GM18870 (cell line): ENCODE measurements at regions not wholly inside any gene's neighbourhood (a gene's known extent, or its start where the extent isn't known, plus 50 kb on each side); places are given as distances from the start of the nearest gene placed in this dataset.
"Not testable (repeated sequence)": the region's sequence is repeated elsewhere in the genome, so short reads cannot be mapped to it uniquely, and the experiment has no call there.

ENCODE experiments used
- ATAC-seq: cut with Tn5 transposase; IDR thresholded peaks from one replicate; pipeline ENCODE4 v1.9.1; 2021; ENCODE audit warnings: moderate library complexity; ENCODE audit not compliant: unreplicated experiment

DNA sequence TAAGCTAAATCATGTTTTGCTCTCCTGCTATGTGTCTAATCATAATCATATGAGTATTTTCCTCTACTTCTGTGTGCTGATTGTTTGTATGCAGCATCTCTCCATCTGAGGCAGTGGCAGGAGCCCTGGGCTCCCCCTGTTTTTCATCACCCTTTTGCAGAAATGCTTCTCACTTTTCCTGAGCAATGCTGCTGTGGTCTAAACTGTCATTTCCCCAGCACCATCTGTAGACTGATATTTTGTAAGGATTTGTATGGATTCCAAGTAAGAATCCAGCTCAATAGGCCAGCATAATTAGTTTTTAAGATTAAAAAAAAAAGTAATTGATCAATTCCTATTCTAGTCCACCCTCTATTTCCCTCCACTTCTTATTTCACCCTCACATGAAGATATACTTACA lies 257.0 kb upstream of the CPHXL start:
- no peak for ATAC-seq

DNA sequence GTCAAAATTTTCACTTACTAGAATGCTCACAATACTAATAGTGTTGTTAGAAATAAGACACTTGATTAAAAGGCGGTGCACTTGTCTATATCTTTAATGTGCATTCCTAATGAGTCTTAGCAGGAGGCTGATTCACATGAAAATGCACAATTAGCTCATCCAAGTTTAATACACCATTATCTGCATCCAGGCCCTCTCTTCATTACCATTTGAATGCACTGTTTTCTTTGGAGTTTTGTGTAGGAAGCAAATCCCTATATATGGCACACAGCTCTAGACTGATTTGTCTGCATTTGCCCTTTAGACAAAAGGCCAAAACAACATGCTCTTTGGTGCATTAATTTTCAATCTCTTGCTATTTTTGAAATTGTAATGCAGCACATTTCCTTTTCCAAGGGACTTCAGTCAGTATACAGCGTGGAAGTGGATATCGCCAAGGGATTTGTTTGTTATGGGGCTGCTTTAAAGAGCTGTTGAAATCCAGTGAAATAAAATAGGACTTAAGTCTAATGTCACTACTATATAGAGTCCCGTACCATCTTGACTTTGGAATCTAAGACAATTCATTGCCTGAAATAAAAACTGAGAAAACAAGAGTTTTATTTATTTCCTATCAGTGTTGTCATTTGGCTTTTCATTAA lies 257.6 kb upstream of the CPHXL start:
- no peak for ATAC-seq

DNA sequence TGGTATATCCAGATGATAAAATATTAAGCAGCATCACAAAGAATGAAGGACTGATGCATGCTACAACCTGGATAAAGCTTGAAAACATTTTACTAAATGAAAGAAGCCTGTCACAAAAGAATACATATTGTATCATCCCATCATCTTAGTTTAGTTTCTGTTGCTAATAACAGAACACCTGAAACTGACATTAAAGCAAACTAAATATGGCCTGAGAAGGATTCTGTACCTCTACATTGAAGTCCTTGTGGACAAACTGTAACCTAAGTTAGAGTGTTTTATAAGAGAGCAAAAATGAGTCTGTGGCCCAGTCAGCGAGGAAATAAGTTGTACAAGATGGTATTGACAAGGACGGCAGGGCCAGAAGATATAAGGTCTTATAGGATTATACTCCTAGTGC lies 261.0 kb upstream of the CPHXL start:
- no peak for ATAC-seq

DNA sequence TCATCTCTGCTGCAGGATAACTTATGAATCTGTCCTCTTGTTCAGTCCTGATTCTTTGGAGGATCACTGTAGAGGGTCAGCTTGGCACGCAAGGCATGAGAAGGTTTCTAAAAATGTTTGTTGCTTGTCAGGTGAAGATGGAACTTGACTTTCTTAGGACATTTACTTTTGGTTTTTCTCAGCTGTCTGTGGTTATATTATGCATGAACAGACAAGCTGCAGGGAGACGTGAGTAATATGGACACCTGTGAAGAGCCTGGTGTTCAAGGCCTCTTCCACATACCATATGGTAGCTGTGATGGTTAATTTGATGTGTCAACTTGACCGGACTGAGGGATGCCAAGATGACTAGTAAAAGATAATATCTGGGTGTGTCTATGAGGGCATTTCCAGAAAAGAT lies 270.2 kb upstream of the CPHXL start:
- ATAC-seq, result no peak

DNA sequence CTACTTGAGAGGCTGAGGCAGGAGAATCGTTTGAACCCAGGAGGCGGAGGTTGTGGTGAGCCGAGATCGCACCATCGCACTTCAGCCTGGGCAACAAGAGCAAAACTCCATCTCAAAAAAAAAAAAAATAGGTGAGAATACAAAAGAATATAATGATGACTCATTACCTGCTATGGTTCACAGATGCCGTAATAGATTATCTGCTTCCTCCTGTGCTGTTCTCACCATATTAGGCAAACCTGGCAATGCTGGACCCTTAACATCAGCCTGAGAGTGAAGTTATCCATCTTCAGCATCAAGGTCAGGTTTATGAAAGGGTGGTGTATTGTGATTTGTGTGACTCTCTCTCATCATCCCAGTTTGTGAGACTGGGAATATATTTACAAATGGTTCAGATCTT lies 271.3 kb upstream of the CPHXL start:
- ATAC-seq, result no peak

DNA sequence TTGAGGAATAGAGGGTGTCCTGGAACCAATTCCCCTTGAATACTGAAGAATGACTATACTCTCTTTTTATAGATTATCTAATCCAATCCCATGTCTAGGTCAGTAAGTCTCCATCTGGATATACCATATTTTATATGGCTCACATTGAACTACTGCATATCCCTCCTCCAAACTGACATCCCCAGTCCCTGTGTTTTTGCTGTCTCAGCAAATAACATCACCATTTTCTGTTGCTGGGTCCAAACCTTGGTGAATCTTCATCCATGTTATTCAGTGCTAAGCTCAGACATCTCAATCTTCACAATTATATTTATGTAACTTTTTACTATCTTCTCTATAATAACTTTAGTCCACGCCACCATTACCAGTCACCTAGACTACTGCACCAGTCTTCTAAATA lies 269.6 kb upstream of the CNTNAP4 start:
- ATAC-seq, result no peak

DNA sequence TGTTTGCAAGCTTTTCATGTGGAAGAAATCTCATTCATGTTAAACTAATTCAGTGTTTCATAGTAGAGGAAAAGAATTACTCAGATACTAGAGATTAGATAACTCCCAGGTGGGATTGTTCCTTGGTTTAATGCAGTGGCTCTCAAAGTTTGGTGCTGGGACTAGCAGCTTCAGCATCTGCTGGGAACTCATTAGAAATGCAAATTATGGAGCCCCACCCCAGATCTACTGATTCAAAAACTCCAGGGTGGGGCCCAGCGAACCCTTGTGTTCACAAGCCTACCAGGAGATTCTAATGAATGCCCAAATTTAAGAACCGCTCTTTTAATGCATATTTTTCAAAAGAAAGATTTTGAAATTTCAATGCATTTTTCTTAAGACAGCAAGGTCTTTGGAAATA lies 253.4 kb upstream of the CNTNAP4 start:
- ATAC-seq, result no peak

DNA sequence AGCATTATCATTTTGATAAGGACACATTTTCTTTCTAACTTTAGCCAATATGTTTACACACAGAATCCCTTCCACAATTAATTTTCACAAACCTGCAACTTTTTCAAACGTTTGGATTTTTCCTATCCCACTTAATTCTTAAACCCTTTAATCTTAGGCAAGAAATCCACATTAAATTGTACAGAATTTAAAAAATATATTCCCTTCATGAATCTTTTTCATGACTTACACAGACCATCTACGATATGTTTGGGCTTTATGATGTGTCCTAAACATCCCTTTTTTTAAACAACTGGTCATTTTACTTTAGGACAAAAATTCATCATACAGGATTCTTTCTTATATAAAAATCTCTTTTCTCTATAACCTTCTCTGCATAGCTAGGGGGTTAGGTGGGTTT lies 241.5 kb upstream of the CNTNAP4 start:
- no peak for ATAC-seq

DNA sequence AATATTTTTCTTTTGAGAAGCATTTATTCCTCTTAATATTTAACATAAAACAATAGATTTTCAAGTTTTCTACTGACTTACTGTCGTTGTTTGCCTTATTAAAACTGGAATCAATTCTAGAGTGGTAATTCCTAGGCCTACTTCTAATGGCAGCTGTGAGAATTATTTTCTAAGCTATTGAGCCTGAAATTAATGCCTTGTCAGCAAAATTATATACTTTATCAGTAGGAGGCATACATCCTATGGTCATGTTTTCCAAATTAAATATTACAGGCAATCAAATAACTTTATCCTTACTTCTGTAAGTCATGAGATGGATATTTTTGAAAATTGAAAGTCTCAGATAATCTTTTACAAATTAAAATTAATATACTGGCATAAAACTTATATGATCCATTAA lies 239.1 kb upstream of the CNTNAP4 start:
- ATAC-seq, result no peak

DNA sequence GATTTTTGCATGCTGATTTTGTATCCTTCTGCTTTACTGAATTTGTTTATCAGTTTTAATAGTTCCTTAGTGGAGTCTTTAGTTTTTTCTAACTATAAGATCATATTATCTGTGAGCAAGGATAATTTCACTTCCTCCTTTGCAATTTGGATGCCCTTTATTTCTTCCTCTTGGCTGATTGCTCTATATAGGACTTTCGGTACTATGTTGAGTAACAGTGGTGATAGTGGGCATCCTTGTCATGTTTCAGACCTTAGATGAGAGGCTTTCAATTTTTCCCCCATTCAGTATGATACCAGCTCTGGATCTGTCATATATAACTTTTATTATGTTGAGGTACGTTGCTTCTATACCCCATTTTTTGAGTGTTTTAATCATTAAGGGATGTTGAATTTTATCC lies 224.5 kb upstream of the CNTNAP4 start:
- ATAC-seq, result no peak

DNA sequence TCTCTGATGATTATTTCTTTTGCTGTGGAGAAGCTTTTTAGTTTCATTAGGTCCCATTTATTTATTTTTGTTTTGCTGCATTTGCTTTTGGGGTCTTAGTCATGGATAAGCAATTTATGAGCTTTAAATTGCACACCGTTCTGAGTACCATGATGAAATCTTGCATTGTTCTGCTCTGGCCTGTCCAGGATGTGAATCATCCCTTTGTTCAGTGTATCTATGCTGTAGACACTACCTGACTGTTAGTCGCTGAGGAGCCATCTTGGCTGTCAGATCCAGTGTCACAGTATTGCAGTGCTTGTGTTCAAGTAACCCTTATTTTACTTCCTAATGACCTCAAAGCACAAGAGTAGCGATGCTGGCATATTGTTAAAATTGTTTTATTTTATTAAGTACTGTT lies 218.0 kb upstream of the CNTNAP4 start:
- ATAC-seq, result no peak

DNA sequence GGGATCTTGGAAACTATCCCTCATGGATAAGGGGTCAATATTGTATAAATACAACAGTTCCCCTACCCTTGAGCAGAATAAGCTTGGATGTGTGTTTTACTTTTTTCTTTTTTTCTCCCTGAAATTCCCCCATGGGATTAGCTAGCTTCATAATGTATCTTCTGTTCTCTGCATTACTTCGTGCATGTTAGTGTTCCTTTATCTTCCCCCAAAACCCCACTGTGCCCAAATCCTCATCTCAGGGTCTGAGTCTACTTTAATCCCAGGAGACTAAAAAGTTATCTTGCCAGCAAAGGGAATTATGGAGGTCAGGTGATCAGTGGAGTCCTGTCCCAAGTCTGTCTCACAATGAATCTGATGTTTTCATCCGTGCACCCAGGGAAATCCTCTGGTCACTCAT lies 217.5 kb upstream of the CNTNAP4 start:
- no peak for ATAC-seq

DNA sequence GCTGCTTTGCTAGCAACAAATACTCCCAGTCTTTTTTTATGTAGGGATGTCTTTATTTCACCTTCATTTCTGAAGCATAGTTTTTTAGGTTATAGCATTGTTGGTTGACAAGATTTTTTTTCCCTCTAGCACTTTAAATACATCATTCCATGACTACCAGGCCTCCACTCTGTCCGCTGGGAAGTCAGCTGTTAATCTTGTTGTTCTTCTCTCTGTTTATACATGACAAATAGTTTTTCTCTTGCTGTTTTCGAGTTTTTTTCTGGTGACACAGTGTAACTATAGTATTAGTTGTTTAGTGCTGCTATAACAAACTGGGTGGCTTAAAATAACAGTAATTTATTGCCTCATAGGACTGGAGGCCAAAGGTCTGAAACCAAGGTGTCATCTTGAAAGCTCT lies 205.5 kb upstream of the CNTNAP4 start:
- ATAC-seq, result no peak

DNA sequence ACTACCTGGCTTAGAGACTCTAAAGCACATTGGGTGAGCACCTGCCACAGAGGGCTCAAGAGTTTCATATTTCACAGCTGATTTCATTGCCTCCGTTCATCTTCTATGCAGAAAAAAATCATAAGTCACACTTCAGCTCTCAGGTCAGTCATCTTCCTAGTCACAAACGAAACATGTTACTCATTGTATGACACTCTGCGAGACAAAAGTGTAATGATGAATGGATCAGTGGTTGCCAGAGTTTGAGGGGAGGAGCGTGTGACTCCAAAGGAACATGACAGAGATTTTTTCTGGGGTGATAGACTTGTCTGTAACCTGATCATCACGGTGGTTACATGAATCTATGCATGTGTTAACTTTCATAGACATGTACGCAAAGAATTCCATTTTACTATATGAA lies 195.2 kb upstream of the CNTNAP4 start:
- no peak for ATAC-seq

DNA sequence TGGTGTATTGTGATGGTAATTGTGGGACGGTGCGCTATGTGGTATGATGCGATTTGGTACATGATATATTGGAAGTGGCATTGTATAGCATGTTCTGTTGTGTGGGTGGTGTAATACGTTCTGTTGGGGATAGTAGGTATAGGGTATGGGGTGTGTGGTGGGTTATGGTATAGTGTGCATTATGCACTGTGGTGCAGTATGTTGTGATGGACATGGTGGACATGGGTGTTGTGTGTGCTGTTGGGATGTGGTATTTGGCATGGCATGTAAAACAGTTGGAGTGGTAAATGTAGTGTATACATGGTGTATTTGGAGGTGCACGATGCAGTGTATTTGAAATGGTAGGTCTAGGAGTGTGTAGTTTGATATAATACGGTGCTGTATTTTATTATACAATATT lies 170.6 kb upstream of the CNTNAP4 start:
- no peak for ATAC-seq

DNA sequence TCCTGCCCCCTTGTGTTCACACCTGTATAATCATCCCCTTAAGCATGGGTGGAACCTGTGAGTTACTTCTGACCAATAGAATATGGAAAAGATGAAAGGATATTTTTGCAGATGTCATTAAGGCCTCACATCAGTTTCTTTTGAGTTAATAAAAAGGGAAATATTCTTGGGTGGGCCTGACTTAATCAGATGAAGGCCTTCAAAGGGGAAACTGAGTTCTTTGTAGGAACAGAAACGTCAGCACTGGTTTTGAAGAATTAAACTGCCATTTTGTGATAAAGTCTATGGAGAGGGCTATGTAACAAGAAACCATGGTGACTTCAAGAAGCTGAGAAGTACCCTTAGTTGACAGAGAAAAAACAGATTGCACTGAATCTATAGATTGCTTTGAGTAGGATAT lies 168.7 kb upstream of the CNTNAP4 start:
- no peak for ATAC-seq

DNA sequence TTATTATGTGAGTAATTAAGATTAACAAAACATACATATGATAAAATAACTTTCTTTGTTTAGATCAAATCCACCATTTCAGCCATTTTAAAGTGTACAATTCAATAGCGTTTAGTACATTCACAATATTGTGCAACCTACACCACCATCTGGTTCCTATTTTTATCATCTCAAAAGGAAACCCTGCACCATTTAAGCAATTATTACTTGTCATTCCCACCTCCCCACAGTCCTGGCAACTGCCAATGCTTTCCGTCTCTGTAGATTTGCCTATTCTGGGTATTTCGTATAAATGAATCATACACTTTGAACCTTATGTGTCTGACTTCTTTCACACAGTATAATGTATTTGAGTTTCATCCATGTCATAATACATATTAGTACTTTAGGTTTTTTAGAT lies 162.5 kb upstream of the CNTNAP4 start:
- no peak for ATAC-seq

DNA sequence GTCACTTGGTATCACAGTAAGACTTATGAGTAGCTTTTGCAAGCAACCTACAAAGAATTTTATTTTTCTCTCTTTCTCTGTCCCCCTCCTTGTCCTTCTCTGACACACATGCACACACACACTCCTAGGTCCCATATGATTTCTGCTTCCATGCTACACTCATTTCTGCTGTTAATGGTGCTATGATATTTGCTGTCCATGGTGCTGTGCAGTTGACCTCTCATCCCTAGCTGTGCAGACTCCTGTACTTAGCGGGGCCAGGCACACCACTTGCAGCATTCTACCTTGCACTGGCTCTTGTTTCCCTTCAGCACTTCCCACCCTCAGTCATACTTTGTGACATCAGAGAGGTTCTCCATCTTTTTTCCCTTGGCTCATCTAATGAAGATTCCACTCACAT lies 158.9 kb upstream of the CNTNAP4 start:
- ATAC-seq, result no peak

DNA sequence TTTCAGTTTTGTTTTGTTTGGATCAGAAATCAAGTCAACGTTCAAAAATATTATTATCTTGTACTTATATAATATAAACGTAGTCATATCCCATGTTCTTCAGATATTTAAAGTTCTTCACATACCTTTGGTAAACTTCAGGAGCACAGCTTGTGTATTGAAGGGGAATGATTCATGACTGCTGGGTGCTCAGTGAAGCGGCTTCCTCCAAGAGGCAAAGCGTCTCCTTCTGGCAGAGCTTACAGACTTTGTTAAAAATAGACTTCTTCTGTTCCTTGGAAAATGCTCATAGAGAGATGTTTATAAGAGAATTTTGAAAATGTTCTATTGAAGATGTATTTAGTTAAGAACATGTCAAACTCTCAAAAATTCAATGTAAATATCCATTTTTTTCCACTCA lies 155.6 kb upstream of the CNTNAP4 start:
- no peak for ATAC-seq

DNA sequence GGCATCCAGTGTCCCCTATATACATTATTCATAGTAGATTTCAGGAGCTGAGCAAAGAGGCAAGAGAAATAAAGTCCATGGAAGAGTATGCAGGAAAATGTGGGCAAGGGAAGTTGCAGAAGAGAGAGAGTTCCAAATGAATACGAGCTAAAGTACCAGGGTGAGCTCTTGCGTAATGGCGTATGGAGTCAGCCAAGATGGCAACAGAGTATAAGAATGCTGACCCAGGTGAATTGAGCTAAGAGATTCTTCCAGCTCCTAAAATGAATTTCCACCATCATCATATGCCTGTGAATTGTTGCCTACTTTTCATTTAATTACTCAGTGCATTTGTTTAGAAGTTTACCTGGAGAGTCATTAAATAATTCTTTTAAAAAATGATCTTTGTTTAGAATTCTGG lies 153.2 kb upstream of the CNTNAP4 start:
- no peak for ATAC-seq

DNA sequence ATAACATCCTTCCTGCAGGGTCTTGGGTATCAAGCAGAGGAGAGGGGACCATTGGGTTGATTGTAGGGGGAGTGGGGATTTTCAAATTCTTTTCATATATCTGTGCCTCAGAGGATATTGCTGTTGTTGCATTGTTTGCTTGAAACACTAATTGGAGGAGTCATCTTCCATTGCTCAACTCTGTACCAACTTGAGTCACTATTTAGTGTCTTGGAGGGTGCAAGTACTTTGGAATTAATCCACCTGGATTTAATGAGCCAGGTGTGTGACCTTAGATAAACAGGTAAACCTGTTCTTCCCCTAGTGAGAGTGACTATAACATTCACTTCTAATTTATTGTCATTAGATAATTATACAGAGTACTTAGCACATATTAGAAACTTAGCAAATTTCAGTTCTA lies 151.3 kb upstream of the CNTNAP4 start:
- ATAC-seq, result no peak

DNA sequence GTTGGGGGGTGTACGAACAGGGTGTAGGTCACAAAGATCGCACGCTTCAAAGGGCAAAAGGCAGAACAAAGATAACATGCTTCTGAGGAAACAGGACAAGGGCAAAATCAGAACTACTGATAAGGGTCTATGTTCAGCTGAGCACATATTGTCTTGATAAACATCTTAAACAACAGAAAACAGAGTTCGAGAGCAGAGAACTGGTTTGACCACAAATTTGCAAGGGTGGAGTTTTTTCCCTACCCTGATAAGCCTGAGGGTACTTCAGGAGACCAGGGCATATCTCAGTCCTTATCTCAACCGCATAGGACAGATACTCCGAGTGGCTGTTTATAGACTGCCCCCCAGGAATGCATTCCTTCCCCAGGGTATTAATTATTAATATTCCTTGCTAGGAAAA lies 139.1 kb upstream of the CNTNAP4 start:
- not testable (repeated sequence) for ATAC-seq

DNA sequence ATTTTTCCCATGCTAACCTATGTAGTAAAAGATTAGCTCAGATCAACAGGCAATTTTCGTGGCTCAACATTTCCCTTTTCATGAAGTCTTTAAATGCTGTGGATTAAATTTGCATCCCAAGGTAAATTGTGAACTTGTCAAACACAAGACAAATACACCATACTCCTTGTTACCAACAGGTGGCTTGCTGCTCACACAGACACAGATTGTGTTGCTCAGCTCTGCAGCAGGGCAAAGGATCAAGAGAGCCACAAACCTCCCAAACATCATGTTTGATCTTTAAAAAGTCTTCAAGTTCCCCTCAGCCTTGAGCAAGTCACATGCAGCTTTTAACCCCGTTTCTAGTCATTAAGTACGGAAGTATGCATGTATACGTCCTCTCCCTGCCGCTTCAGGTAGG lies 119.6 kb upstream of the CNTNAP4 start:
- ATAC-seq, result no peak

DNA sequence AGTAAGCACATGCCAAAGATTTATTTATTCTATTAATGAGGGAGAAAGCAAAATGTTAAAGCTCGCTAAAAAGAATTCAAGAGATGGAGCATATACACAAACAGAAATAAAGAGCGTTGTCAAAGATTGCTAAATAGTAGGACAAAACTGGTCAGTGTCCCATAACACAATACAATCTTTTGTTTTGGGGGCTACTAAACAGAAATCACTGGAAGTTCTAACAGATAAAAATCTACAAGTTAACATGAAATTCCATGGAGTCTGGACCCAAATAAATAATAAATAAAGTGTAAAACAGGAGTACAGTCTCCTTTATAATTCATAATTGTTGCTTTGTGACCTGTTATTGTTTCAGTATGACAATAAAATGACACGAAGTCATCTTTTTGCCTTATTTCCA lies 115.2 kb upstream of the CNTNAP4 start:
- ATAC-seq, result no peak
